Suppressor macrophage (primary cell): ENCODE measurements at regions not wholly inside any gene's neighbourhood (a gene's known extent, or its start where the extent isn't known, plus 50 kb on each side); places are given as distances from the start of the nearest gene placed in this dataset.

Experiments used
- DNase-seq, 4 experiments: peaks; one replicate each; pipeline ENCODE4 v3.0.0-alpha.2; 2020 to 2022

DNA sequence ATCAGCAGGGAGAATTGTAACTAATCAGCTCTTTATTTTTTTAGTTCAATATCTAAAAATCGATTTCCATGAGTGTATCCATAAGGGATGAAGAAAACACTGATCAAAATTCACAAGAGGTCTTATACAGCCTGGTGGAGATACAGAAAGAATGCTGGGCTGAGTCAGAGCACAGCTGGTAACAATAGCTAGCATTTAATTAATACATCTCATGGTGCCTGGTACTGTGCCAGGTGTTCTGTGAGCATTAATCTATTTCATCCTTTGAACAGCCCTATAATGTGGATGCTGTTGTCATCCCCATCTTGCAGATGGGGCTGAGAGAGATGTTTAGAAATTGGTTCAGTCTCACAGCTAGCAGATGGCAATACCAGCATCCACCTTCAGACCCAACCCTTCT is 250.9 kb upstream of the RPS6KA3 start:
- no peak for DNase-seq

DNA sequence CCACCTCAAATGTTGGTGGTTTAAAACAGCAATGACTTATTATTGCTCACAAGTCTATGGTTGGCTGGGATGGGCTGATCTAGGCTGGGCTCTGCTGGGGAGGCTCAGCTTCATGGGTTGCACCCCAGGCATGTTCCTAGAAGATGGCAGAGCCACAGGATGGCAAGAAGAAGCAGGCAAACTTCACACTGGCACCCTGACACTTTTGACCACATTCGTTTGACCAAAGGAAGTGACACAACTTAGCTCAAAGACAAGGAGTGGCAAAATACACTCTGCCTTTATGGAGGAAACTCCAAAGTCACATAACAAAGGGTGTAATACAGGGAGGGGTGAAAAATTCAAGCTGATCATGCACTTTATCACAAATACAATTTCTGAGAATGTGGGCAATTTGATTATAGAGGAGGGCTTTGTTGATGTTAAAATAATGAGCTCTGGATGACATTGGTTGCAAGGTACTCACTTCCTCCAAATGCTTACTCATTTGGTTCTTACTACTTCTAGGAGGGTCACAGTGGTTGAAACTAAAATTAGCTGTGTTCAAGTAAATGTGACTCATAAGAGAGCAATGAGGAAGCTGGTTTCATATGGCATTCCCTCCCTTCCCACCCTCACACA is 249.2 kb upstream of the RPS6KA3 start:
- peak; percentile 27 to 83 (median 55) for DNase-seq

DNA sequence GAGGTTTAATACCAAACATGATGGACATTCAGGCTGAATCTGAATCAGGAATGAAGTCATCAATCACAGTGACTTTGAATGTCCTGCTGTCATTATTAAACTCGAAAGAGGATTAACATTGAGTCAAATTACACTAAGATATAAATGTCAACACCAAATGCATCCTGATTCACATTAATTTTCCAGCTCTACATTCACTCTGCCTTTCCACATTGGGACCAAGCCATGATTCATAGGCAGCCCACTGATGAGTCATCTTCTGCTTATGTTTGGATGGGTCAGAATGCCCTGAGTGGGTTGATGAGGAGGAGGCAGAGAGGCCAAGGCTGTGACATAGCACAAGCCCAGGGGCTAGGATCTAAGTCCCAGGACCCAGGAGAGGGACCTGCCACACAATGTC is 247.6 kb upstream of the RPS6KA3 start:
- DNase-seq = peak; percentile 57 to 82 (median 74)

DNA sequence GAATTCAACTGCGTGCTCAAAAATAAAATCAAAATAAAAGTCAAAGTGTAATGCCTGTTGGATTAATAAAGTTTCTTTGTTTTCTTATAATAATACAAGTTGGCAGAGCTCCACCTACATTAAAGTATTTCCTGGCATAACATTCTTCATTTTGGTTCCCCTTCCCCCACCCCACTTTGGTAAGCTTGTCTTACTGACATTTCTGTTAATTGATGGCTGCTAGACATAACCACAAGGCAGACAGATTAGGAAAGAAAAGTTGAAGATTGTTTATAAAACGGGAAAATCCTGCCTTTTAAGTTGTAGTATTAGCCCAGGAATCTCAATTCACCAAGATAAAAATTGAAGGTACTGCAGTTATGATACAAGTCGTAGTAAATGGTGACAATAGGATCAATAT is 246.5 kb upstream of the RPS6KA3 start:
- no peak for DNase-seq

DNA sequence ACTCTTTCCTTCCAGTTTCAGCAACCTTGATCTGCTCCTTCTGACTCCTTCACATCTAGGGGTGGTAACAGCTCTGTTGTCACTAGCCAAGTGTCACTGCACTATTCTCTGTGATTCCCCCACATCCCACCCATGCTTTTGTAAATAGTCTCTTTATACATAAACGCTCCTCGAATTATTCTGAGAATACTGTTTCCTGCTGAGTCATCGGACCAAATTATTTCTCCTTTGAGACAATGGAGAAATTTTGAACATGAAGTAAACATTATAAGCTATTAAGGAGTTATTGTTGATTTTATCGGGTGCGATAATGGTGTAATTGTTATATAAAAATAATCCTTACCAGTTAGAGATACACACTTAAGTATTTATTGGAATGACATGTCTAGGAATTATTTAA is 245.1 kb upstream of the RPS6KA3 start:
- no peak for DNase-seq

DNA sequence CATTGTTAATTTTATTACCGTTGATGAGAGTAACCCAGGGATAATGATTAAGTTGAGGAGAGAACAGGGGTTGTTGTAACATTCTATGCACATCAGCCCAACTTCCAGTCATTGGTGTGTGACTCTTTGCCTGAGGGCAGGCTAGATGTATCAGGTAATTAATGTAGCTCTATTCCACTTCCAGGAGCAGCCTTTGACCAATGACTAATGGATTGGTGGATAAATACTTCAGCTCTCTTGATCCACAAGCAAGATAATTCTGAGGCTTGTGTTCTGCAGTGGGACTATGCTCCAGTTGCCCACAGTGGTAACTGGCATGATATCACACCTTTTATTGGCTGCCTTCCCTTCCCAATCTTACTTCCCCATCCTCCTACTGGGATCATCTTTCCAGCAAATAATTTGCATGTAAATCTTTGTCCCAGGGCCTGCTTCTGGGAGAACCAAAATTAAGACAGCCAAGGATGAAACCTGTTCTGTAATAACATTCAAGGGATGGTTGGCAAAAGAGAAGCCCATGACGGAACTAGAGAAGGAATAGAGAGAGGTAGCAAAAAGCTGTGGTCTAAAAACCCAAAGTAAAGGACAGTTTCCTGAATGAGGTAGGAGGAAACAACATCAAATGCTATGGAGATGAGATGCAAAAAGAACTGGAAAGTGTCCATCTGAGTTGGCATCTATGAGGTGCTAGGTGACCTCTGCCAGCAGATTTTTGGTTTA is 241.4 kb upstream of the RPS6KA3 start:
- DNase-seq = no peak

DNA sequence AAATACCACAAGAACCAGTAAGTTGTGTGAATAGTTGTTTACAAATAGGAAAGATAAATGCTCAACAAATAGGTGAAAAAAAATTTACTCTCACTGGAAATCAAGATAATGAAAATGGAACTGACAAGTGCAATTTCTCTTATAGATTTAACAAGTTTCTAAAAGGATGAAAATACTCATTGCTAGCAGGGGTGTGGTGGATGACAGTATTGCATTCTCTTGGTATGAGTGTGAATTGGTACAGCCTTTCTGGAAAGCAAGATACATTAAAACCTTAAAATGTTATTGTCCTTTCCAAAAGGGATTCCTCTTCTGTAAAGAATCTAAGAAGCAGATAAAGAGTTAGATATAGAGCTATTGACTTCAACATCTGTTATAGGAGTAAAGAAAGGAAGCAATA is 240.0 kb upstream of the RPS6KA3 start:
- no peak for DNase-seq

DNA sequence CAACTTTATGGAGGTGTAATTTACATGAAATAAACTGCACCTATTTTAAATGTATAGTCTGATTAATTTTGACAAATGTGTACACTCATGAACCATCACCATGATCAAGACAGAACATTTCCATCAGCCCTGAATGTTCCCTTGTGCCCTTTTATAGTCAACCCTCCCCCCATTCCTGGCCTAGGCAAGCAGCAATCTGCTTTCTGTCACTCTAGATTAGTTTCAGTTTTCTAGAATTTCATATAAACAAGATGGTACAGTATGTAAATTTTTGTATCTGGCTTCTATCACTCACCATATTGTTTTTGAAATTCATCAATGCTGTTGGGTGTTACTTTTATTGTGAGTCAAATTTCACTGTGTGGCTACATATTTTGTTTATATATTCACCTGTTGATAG is 234.2 kb upstream of the RPS6KA3 start:
- DNase-seq = no peak

DNA sequence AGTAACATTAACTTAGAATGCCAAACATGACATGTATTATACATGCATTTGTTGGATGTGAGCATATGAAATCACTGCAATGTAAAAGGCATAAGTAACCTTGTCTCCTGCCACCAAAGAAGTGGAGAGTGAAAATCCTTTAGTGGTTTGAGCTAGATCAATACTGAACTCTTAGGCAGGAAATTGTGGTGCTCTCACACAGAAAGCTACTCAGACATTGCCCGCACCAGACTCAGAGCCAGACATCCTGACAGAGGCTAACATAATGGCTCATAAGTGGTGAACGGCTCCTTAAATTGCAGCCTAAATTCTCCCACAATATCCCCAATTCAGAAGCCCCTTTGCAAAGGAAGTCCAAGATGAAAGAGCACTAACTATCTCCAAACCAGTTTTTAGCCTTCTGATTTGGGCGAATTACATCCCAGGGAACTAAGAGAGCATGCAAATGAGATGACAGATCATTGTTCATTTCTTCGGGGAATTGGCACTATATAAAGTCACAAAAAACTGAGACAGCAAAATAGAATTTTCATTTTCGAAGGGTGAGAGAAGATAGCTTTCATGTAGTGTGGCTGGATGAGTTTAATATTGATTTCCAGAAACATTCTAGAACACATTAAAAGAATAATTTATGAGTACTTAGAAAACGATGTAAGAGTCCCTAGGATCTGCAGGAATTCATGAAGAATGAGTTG is 233.6 kb upstream of the RPS6KA3 start:
- no peak for DNase-seq

DNA sequence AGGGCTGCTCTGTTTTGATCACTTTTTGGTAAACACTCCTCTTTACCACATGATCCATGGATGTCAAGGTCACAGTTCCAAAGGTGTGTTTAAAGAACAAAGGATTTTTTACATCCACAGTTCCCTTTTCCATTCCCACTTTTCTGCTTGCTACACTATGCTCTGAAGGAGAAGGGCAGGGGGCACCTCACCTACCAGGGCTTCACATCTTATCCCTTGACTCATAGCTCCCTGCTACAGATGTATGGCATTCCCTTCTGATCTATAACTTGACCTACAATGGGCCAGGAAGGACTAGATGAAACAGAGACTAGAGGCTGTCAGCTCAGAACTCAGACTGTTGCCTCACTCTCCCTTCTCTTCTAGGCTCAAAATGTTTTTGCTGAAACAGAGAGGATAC is 233.1 kb upstream of the RPS6KA3 start:
- DNase-seq = no peak

DNA sequence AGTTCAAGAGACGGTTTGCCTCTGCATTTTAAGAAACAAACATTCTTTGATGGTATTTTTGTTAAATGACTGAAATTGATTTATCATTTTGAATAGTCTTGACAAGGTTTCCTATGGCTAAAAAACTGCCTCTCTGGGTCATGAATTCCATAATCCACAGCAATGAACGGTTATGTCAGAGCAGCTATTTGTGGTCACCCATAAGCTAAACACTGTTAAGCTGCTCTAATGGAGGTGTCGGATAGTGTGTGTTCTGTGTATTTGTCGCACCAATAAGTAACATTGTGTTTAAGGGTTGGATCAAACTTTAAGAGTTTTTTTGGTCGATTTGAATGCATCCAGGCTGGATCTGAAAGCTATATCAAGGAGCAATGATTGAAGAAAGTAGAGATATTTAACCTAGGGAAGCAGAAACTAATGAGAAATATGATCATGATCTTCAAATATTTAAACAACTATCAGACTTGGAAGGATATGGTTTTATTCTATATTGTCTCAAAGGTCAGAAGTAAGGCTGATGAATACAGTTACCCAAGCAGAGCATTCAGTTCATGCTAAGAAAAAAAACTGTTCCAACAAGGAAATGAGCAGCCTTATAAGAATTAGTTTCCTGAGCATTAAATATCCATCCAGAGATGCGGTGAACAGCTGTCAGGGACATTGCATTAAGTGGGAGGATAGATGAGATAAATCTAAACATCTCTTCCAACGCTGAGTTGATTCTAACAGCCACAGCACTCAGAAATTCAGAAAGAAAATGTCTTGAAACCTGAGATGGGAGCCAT is 232.3 kb upstream of the RPS6KA3 start:
- no peak for DNase-seq

DNA sequence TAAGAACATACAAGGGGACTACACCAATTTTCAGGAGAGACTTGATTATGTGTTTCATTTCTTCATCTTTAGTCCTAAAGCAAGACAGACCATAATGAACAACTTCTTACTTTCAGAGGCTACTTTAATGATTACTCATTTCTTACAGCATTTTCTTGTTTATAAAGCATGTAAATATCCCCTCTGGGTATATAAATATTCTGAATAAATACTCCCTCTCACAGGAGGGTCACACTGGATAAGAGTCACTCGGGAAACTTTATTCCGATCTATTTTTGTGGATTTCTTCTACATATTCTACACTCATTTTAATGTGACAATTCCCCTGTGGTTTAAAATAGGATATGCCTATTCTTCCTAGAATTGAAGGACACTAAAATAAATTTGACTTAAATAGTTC is 228.9 kb upstream of the RPS6KA3 start:
- DNase-seq = no peak

DNA sequence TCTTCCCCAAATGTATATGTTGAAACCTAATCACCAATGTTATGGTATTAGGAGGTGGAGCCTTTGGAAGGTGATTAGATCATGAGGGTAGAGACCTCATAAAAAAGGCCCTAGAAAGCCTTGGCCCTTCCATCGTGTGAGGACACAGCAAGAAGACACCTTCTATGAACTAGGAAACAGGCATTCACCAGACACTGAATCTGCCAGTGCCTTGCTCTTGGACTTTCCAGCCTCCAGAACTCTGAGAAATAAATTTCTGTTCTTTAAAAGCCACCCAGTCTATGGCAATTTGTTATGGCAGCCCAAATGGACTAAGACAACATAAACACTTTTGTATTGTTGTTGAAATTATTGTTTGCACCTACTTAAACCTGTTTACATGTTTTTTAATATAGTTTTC is 221.8 kb upstream of the RPS6KA3 start:
- no peak for DNase-seq

DNA sequence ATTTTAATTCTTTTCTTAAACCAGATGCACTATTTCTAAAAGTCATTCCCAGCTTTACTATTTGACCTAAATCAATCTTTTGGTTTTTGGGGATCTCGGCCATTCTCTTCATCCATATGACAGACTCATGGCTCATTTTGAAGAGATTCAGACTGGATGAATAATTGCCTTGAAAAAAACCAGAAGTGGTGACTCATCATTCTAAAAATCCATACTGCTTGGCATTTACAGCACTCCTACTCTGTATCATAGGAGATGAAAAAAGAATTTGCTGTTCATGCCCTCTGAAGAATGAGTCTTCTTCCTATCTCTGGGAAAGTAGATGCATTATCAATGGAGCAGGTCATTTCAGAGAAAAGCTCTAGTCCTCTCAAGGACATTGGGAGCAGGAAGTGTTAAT is 220.5 kb upstream of the RPS6KA3 start:
- peak in 2 of 4 experiments; percentile 35 to 39 for DNase-seq

DNA sequence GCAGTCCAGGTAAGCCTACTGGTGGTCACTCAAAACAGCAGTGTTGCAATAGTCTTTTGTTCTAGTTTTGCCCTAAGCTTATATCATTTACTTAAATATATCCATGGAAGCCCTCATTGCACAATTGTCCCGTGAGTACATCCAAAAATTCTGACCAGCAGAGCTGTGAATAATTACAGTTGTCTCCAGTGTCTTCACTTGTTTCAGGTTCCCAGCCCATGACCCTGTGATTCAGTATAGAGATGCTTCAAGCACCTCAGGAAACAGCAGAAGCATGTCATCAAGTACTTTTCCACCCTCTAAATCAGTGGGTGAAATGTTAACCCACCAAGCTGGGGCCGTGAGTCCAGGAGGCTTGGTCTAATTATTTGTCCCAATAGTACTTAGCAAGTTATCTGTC is 214.9 kb upstream of the RPS6KA3 start:
- DNase-seq = no peak

DNA sequence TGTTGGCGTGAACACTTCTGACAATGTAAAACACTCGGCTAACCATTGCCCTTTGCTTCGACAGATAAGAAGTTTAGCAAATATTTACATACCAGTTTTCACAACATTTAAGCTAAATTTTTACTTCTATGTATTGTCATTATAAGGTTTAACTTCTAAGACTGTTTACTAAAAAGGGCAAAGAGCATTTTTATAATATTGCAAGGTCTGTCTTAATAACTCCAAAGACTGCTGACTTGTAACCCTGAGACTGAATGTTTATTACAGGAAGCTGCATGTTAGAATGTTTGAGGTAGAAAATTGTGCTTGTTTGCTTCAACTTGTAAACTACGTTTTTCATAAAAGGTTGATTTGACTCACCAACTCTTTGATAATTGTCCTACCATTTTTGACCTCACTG is 213.2 kb upstream of the RPS6KA3 start:
- DNase-seq = no peak

DNA sequence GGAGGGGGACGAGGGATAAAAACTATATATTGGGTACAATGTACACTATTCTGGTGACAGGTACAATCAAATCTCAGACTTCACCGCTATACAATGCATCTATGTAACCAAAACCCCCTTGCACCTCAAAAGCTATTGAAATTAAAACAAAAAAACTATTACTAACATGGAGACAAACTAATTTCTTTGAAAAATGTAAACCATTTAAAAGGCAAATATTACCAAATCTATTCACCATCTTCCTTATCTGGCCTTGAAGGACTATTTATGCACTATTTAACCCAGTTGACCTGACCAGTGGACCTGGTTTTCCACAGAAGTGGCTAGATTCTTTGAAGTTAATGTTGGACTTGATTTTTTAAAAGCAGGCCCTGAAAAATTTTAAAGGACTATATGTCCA is 212.3 kb upstream of the RPS6KA3 start:
- no peak for DNase-seq

DNA sequence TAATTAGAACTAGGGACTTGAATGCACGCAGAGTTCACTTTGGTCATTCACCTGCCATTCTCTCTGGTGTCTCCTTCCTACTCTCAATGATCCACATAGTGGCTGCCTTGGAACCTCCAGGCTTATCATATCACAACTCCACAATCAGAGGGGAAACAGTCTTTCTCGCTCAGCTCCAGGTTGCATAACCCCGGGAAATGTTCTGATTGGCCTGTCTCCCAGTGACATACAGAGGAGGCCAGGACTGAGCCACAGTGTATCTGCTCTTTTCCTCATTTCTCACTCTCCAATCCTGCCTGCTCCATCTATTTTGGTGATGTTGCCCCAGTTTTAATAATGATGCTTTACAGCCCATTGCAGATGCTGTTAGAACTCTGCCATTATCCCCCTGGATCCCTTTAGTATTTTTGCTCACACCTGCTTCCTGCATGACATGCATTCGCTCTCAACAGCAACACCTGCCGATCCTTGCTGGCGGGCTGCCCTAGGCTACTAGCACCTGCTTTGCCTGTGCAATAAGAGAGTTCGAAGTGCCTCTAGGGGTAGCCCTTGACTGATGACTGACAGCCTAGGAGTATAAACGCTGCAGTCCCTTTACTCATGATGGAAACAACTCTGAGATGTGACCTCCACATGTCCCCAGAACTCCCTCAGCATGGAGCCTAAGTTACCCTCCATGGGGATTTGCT is 211.3 kb upstream of the RPS6KA3 start:
- DNase-seq = no peak

DNA sequence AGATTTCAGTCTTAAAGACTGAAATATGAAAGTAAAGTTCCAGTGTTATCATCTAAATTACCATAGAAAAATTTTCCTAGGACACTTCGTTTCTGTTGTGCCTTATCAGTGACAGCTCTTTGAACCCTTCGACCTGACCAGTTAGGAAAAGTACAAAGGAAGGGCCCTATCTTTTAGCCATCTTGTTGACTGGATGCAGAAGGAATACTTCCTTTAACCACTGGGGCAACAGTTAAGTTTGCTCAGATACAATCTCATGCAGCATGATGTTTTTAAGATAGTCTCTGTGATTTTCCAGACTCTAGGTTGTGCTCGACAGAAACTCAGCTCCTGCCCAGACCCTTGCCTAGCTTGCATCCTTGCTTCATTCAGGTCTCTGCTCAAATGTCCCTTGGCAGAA is 210.5 kb upstream of the RPS6KA3 start:
- no peak for DNase-seq

DNA sequence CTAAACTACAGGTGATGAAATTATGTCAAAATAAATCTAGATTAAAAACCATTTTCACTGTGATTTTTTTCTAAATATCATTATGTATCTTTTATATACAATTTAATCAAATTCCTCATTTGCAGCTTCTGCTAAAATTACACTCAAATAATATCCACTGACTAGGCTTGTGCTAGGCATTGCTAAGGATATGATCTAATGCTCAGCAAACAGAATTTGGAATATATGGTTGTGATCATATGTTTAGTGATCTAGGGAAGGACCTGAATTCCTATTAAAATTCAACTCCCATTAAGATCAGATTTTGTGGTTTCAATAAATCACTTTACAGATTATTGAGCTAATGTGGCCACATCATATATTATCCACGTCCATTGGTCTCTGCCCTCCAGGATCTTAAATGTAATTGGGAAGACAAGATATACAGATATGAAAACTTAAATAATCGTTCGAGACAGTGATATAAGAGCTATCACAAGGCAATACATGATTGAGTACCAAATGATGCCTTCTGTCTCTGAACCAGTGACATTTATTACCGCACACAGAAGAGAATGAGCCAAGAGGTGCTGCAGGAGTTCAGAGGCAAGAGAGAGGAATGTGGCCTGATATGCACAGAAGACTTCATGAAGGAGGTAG is 206.0 kb upstream of the RPS6KA3 start:
- DNase-seq = no peak

DNA sequence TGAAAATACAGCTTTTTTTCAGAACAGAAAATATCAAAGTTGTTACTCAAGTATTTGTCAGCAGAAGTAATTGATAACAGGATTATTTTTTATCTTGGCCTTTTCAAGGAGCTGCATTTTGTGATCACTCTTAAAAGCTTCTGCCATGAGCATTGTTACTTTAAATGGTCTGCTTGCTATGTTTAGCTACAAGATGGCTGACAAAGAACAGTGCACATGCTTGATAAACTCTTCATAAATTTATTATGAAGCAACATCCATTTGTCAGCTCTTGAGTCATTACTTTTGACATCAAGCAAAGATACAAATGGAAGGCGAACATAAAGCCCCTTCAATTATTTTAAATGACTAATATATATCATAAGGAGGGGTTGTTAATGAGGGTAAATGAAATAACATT is 205.4 kb upstream of the RPS6KA3 start:
- no peak for DNase-seq

DNA sequence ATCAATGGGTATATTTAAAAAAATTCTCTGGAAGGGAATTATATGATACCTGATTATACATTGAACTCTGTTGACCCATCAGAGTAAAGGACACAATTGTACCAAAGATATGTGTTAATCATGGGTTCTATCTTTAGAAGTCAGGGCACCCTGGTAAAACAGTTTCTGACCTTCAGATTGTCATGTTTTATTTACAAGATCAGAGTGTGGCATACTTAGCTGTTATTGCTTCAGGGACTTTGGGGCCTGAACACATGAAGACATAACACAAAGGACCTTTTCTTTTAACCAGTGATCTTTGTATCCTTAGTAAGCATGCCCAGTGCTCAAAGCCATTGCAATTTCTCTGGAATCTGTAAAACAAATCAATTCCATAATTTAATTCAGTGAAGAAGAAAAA is 204.8 kb upstream of the RPS6KA3 start:
- DNase-seq = no peak
